Panc1 (cell line): ENCODE measurements at regions not wholly inside any gene's neighbourhood (a gene's known extent, or its start where the extent isn't known, plus 50 kb on each side); places are given as distances from the start of the nearest gene placed in this dataset.

Experiments used
- ATAC-seq: fragments of 200-7000 bp; cut with Tn5 transposase; 2 replicates; pipeline ENCODE4 v1.9.1; 2020; ENCODE audit warnings: mild to moderate bottlenecking, moderate library complexity
- BruUV-seq: library from RNA; stranded (reverse); fragments of 400-500 nt; replicated peaks from 2 replicates; lab custom pipeline; 2021; lab: Mats Ljungman, UMichigan
- CTCF ChIA-PET: fragments of 300-600 bp; sonication (Branson Sonifier 250); formaldehyde crosslinking; loops from one replicate; lab custom pipeline; 2022; ENCODE audit warnings: antibody characterized with exemption; lab: Charles Lee
- POLR2A ChIA-PET: fragments of 300-600 bp; sonication (Branson Sonifier 250); formaldehyde crosslinking; loops from one replicate; lab custom pipeline; 2022; ENCODE audit warnings: antibody characterized with exemption; lab: Charles Lee
- DNase-seq: peaks from one replicate; pipeline ENCODE4 v3.0.0-alpha.2; 2010; ENCODE audit warnings: low read depth, low spot score
- H3K27ac ChIP-seq: 2 replicates; pipeline ENCODE4 v1.5.1; 2011; ENCODE audit warnings: mild to moderate bottlenecking, low read length, inconsistent platforms
- H3K27me3 ChIP-seq: fragments of 200-500 bp; sonication (Bioruptor generic); 2 replicates; pipeline ENCODE4 v1.6.0; 2014; ENCODE audit warnings: low read length, inconsistent platforms; ENCODE audit not compliant: control insufficient read depth, insufficient read depth
- H3K36me3 ChIP-seq: fragments of 200-500 bp; sonication (Bioruptor generic); 2 replicates; pipeline ENCODE4 v1.5.1; 2014; ENCODE audit warnings: inconsistent platforms, mild to moderate bottlenecking, low read length, moderate library complexity; ENCODE audit not compliant: control insufficient read depth, insufficient read depth
- H3K4me1 ChIP-seq: 2 replicates; pipeline ENCODE4 v1.5.1; 2011; ENCODE audit warnings: inconsistent platforms, mild to moderate bottlenecking, low read length, moderate library complexity; ENCODE audit not compliant: control insufficient read depth, insufficient read depth
- H3K4me3 ChIP-seq, 2 experiments: 2 replicates each; pipeline ENCODE4 v1.5.1; 2011 to 2012; ENCODE audit warnings: low read depth in 2 of 2, low read length in 2 of 2, mild to moderate bottlenecking in 2 of 2, inconsistent platforms in 1 of 2, moderate library complexity in 1 of 2
- H3K9me3 ChIP-seq: fragments of 200-500 bp; sonication (Bioruptor generic); 2 replicates; pipeline ENCODE4 v1.5.1; 2014; ENCODE audit warnings: low read depth, mild to moderate bottlenecking, inconsistent platforms, low read length, moderate library complexity; ENCODE audit not compliant: control insufficient read depth, insufficient read depth
- CTCF ChIP-seq: fragments of 450-650 bp; IDR thresholded peaks from 2 replicates; pipeline ENCODE4 v1.5.1; 2017; ENCODE audit warnings: mild to moderate bottlenecking
- POLR2AphosphoS5 ChIP-seq: IDR thresholded peaks from 2 replicates; pipeline ENCODE4 v1.6.1; 2012; ENCODE audit warnings: mild to moderate bottlenecking, low read depth, low read length, moderate library complexity
- REST ChIP-seq, 2 experiments: IDR thresholded peaks; 2 replicates each; pipeline ENCODE4 v1.6.1; 2011 to 2012; ENCODE audit warnings: low read depth in 2 of 2, control low read depth in 1 of 2, low read length in 1 of 2, mild to moderate bottlenecking in 1 of 2, moderate library complexity in 1 of 2; ENCODE audit not compliant: insufficient read depth in 1 of 2
- SIN3A ChIP-seq: IDR thresholded peaks from 2 replicates; pipeline ENCODE4 v1.6.1; 2012; ENCODE audit warnings: low read depth, mild to moderate bottlenecking, low read length, moderate library complexity, borderline replicate concordance; ENCODE audit not compliant: insufficient read depth
- TCF7L2 ChIP-seq: IDR thresholded peaks from 2 replicates; pipeline ENCODE4 v1.6.1; 2011; ENCODE audit warnings: mild to moderate bottlenecking, low read depth, low read length, inconsistent platforms
- in situ Hi-C: cut with HindIII; loops from 2 replicates; pipeline ENCODE4 v1.10.0; 2016; ENCODE audit warnings: low sequenced_read_pairs, low pct_unique_long_range_greater_than_20kb
- intact Hi-C: fragments of 100-400 bp; cut with micrococcal nuclease; formaldehyde crosslinking; loops from one replicate; pipeline ENCODE4 v1.10.0; 2022; ENCODE audit not compliant: unreplicated experiment

DNA sequence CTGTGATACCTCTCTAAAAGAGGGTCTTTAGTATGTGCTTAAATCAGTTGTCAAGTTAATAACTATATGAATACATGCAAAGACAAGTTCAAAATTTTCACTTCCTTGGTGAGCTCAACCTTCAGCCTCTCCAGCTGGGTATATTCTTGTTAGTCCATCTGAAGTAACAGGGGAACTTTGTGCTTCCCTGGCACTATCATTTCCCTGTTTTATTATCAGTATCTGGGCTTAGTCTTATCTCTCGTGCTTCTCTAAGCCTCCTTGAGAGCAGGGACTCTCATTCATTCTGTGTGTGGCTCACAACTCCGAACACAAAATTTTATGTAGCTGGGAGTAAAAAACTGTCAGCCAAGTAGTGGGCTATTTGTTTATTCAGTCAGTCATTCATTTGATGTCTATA lies 175.9 kb upstream of the MAP3K1 start:
- no TSS peak for BruUV-seq
- in situ Hi-C loops, result no loop called here
- H3K4me1 ChIP-seq, result peaks cover 3% of the 10 kb centered on the region; the same call in 1 of the 2 replicates
- TF ChIP-seq POLR2AphosphoS5 (no peak), SIN3A (no peak), TCF7L2 (no peak), CTCF (no peak), REST (IDR thresholded peaks at IDR 0.05; ENCODE audit: insufficient read depth in 1 of 2, low read depth in 2 of 2, low read length in 1 of 2) (no peak)
- no peaks in the 10 kb centered on the region for H3K36me3 ChIP-seq
- H3K4me3 ChIP-seq, result no peak overlapping the region
- intact Hi-C loops, result no loop called here
- peaks cover 13% of the 10 kb centered on the region; the same call in 1 of the 2 replicates for H3K27me3 ChIP-seq
- ChIA-PET CTCF (no interaction called here), POLR2A (no interaction called here)
- ATAC-seq, result no peak
- H3K27ac ChIP-seq, result no peak overlapping the region
- no peaks in the 10 kb centered on the region for H3K9me3 ChIP-seq
- DNase-seq, result no peak

GRCh38 chr5:56638768-56639238 lies 176.5 kb upstream of the MAP3K1 start:
- DNase-seq (no peak), ATAC-seq (no peak)
- Histone ChIP-seq H3K27ac (no peak overlapping the region), H3K4me3 (no peak overlapping the region), H3K27me3 (peaks cover 13% of the 10 kb centered on the region; the same call in 1 of the 2 replicates), H3K9me3 (no peaks in the 10 kb centered on the region), H3K36me3 (no peaks in the 10 kb centered on the region), H3K4me1 (peaks cover 3% of the 10 kb centered on the region; the same call in 1 of the 2 replicates)
- intact Hi-C loops, result no loop called here
- no TSS peak for BruUV-seq
- no peak for TF ChIP-seq REST (IDR thresholded peaks at IDR 0.05; ENCODE audit: insufficient read depth in 1 of 2, low read depth in 2 of 2, low read length in 1 of 2)
- POLR2A ChIA-PET, result no interaction called here
- CTCF ChIA-PET, result no interaction called here
- in situ Hi-C loops, result no loop called here
